ENCODE measurements at regions not wholly inside any gene's neighbourhood (a gene's known extent, or its start where the extent isn't known, plus 50 kb on each side); places are given as distances from the start of the nearest gene placed in this dataset.

GRCh38 chr5:96015709-96016108 lies 54.1 kb upstream of the ELL2 start:
- no peak for DNase-seq

- no peak for DNase-seq
These were observed 52.7 kb upstream of the ELL2 start for GRCh38 chr5:96014395-96014794.

DNA sequence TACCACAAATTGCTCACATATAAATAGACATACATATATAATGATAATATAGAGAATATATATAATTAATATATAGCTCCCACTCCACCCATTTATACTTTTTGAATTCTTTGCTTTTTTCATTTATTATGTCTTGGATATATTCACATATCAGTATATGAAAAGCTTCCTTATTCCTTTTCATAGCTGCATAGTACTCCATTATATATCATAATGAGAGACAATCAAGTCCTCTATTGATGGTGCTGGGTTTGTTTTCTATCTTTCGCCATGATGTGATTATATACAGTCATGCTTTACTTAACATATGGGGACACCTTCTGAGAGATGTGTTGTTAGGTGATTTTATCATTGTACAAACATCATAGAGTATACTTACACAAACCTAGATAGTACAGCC lies 51.6 kb upstream of the ELL2 start:
- DNase-seq = no peak

DNA sequence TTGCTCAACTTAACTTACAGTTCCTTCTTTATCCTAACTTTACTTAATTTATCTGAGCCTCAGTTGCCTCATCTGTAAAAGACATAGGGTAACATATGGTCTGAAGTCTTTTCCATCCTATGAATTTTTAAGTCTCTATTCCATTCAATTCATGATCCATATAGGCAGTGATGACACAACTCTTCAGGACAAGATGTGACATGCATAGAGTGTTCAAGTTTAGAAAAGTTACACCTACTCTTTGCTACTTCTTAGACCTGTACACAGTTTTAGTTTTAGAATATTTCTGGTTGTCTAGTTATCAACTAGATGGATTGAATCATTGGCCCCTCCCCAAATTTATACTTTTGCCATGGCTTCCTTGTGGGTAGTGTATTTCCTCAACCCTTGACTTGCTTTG lies 50.7 kb upstream of the ELL2 start:
- no peak for DNase-seq
